ENCODE measurements at regions not wholly inside any gene's neighbourhood (a gene's known extent, or its start where the extent isn't known, plus 50 kb on each side); places are given as distances from the start of the nearest gene placed in this dataset.

GRCh38 chr14:83455561-83455960 is 1921.9 kb upstream of the SEL1L start:
- DNase-seq (ENCODE audit: low read depth), result no peak

- no peak for DNase-seq (ENCODE audit: low read depth)
These were observed 1927.9 kb upstream of the SEL1L start for GRCh38 chr14:83461521-83461920.

- DNase-seq (ENCODE audit: low read depth), result no peak
These were observed 1929.1 kb upstream of the SEL1L start for GRCh38 chr14:83462759-83463158.

GRCh38 chr14:83463500-83464098 is 1929.9 kb upstream of the SEL1L start:
- no peak for DNase-seq (ENCODE audit: low read depth)

GRCh38 chr14:83467811-83468210 is 1934.2 kb upstream of the SEL1L start:
- DNase-seq (ENCODE audit: low read depth), result no peak

GRCh38 chr14:83470466-83470865 is 1936.8 kb upstream of the SEL1L start:
- DNase-seq (ENCODE audit: low read depth), result peak; percentile 78

- no peak for DNase-seq (ENCODE audit: low read depth)
These were observed 1937.5 kb upstream of the SEL1L start for GRCh38 chr14:83470959-83471695.

GRCh38 chr14:83473416-83474235 is 1940.0 kb upstream of the SEL1L start:
- no peak for DNase-seq (ENCODE audit: low read depth)

GRCh38 chr14:83478741-83479140 is 1945.1 kb upstream of the SEL1L start:
- DNase-seq (ENCODE audit: low read depth), result no peak

GRCh38 chr14:83483063-83483462 is 1949.4 kb upstream of the SEL1L start:
- no peak for DNase-seq (ENCODE audit: low read depth)

GRCh38 chr14:83485591-83485990 is 1951.9 kb upstream of the SEL1L start:
- DNase-seq (ENCODE audit: low read depth), result no peak

- DNase-seq (ENCODE audit: low read depth), result no peak
These were observed 1957.4 kb upstream of the SEL1L start for GRCh38 chr14:83491091-83491490.

GRCh38 chr14:83520837-83521236 is 1987.2 kb upstream of the SEL1L start:
- DNase-seq (ENCODE audit: low read depth), result peak; percentile 14

GRCh38 chr14:83529531-83529930 is 1995.9 kb upstream of the SEL1L start:
- DNase-seq (ENCODE audit: low read depth), result no peak

- no peak for DNase-seq (ENCODE audit: low read depth)
These were observed 1996.2 kb upstream of the FLRT2 start for GRCh38 chr14:83533734-83534133.

GRCh38 chr14:83534995-83535394 is 1994.9 kb upstream of the FLRT2 start:
- DNase-seq (ENCODE audit: low read depth), result no peak

- DNase-seq (ENCODE audit: low read depth), result no peak
These were observed 1994.5 kb upstream of the FLRT2 start for GRCh38 chr14:83535444-83535843.

GRCh38 chr14:83541147-83541546 is 1988.8 kb upstream of the FLRT2 start:
- no peak for DNase-seq (ENCODE audit: low read depth)

- peak; percentile 24 for DNase-seq (ENCODE audit: low read depth)
These were observed 1981.7 kb upstream of the FLRT2 start for GRCh38 chr14:83548061-83548839.

GRCh38 chr14:83556065-83556464 is 1973.9 kb upstream of the FLRT2 start:
- no peak for DNase-seq (ENCODE audit: low read depth)

GRCh38 chr14:83556746-83557453 is 1973.0 kb upstream of the FLRT2 start:
- no peak for DNase-seq (ENCODE audit: low read depth)

GRCh38 chr14:83558946-83559345 is 1971.0 kb upstream of the FLRT2 start:
- no peak for DNase-seq (ENCODE audit: low read depth)

All from GM04503 (cell line).